ENCODE measurements at regions not wholly inside any gene's neighbourhood (a gene's known extent, or its start where the extent isn't known, plus 50 kb on each side); places are given as distances from the start of the nearest gene placed in this dataset.
A peak's percentile ranks its signal among the peaks of the same experiment; 100 is the strongest.

GRCh38 chr20:57810511-57811373, 100.9 kb upstream of the PMEPA1 start:
- Histone ChIP-seq H3K27me3 (no peaks in the 10 kb centered on the region), H3K36me3 (no peaks in the 10 kb centered on the region), H3K9me3 (no peaks in the 10 kb centered on the region), H3K4me3 (no peak overlapping the region), H3K27ac (no peak overlapping the region), H3K4me1 (no peaks in the 10 kb centered on the region)
- intact Hi-C loops (cut with DNase I; ENCODE audit: low total_unique reads) = no loop called here
- TF ChIP-seq POLR2AphosphoS5 (IDR thresholded peaks at IDR 0.05) = no peak
- no peak for TF ChIP-seq CTCF (IDR thresholded peaks at IDR 0.05)
- no peak for TF ChIP-seq POLR2A (IDR thresholded peaks at IDR 0.05)
- DNase-seq (ENCODE audit: low spot score in 2 of 2) = no peak

GRCh38 chr20:57809661-57810172, 99.9 kb upstream of the PMEPA1 start:
- H3K36me3 ChIP-seq = no peaks in the 10 kb centered on the region
- intact Hi-C loops (cut with DNase I; ENCODE audit: low total_unique reads) = no loop called here
- peak; percentile 65 to 84 for DNase-seq (ENCODE audit: low spot score in 2 of 2)
- H3K27me3 ChIP-seq = no peaks in the 10 kb centered on the region
- no peak overlapping the region for H3K27ac ChIP-seq
- H3K4me3 ChIP-seq = no peak overlapping the region
- TF ChIP-seq POLR2A (IDR thresholded peaks at IDR 0.05) (no peak), POLR2AphosphoS5 (IDR thresholded peaks at IDR 0.05) (no peak), CTCF (IDR thresholded peaks at IDR 0.05) (no peak)
- H3K4me1 ChIP-seq = no peaks in the 10 kb centered on the region
- H3K9me3 ChIP-seq = no peaks in the 10 kb centered on the region

GRCh38 chr20:57809149-57809548, 99.3 kb upstream of the PMEPA1 start:
- DNase-seq (ENCODE audit: low spot score in 2 of 2) = no peak

GRCh38 chr20:57808264-57809070, 98.7 kb upstream of the PMEPA1 start:
- Histone ChIP-seq H3K27me3 (no peaks in the 10 kb centered on the region), H3K27ac (no peak overlapping the region), H3K9me3 (no peaks in the 10 kb centered on the region), H3K4me3 (no peak overlapping the region), H3K4me1 (no peaks in the 10 kb centered on the region), H3K36me3 (no peaks in the 10 kb centered on the region)
- TF ChIP-seq POLR2AphosphoS5 (IDR thresholded peaks at IDR 0.05) (no peak), CTCF (IDR thresholded peaks at IDR 0.05) (no peak), POLR2A (IDR thresholded peaks at IDR 0.05) (no peak)
- DNase-seq (ENCODE audit: low spot score in 2 of 2) = no peak
- intact Hi-C loops (cut with DNase I; ENCODE audit: low total_unique reads) = no loop called here

More at GRCh38 chr20:57809149-57809548, 99.3 kb upstream of the PMEPA1 start:
- Histone ChIP-seq H3K4me3 (no peak overlapping the region), H3K9me3 (no peaks in the 10 kb centered on the region), H3K27ac (no peak overlapping the region), H3K36me3 (no peaks in the 10 kb centered on the region), H3K4me1 (no peaks in the 10 kb centered on the region), H3K27me3 (no peaks in the 10 kb centered on the region)
- TF ChIP-seq POLR2AphosphoS5 (IDR thresholded peaks at IDR 0.05) = no peak
- TF ChIP-seq CTCF (IDR thresholded peaks at IDR 0.05) = no peak
- TF ChIP-seq POLR2A (IDR thresholded peaks at IDR 0.05) = no peak
- intact Hi-C loops (cut with DNase I; ENCODE audit: low total_unique reads) = no loop called here

Measured in breast epithelium (tissue), 4 donors.